WTC11 (cell line): ENCODE measurements at regions not wholly inside any gene's neighbourhood (a gene's known extent, or its start where the extent isn't known, plus 50 kb on each side); places are given as distances from the start of the nearest gene placed in this dataset.

Experiments used
- ATAC-seq: fragments of 200-7000 bp; cut with Tn5 transposase; 2 replicates; pipeline ENCODE4 v1.10.0; 2021; ENCODE audit warnings: mild to moderate bottlenecking, moderate library complexity
- CTCF ChIA-PET: fragments of 300-600 bp; sonication (Branson Sonifier 250); formaldehyde crosslinking; loops from one replicate; lab custom pipeline; 2021; ENCODE audit warnings: antibody characterized with exemption; lab: Charles Lee
- POLR2A ChIA-PET: fragments of 350-600 bp; sonication (Branson Sonifier 250); formaldehyde crosslinking; loops from one replicate; lab custom pipeline; 2021; ENCODE audit warnings: antibody characterized with exemption; lab: Charles Lee
- DNase-seq: peaks from one replicate; pipeline ENCODE4 v3.0.0; 2021; ENCODE audit warnings: low spot score
- H3K27ac Mint-ChIP-seq: 2 replicates; pipeline ENCODE4 v1.8.0; 2021; ENCODE audit warnings: mixed read lengths
- H3K27me3 Mint-ChIP-seq: 2 replicates; pipeline ENCODE4 v1.8.0; 2021; ENCODE audit warnings: low read depth, mild to moderate bottlenecking, moderate library complexity, mixed read lengths
- H3K36me3 Mint-ChIP-seq: 2 replicates; pipeline ENCODE4 v1.8.0; 2021; ENCODE audit warnings: mixed read lengths
- H3K4me1 Mint-ChIP-seq: 2 replicates; pipeline ENCODE4 v1.8.0; 2022; ENCODE audit warnings: mixed read lengths
- H3K4me3 Mint-ChIP-seq: 2 replicates; pipeline ENCODE4 v1.8.0; 2021; ENCODE audit warnings: mild to moderate bottlenecking, moderate library complexity, mixed read lengths
- H3K9me3 Mint-ChIP-seq: 2 replicates; pipeline ENCODE4 v1.8.0; 2021; ENCODE audit warnings: mixed read lengths
- CBFB ChIP-seq: sonication (generic); formaldehyde crosslinking; IDR thresholded peaks from 2 replicates; pipeline ENCODE4 v1.8.1; 2022; ENCODE audit warnings: mild to moderate bottlenecking, low read depth, missing genetic modification reagents
- CREB1 ChIP-seq: sonication (generic); formaldehyde crosslinking; IDR thresholded peaks from 2 replicates; pipeline ENCODE4 v1.8.0; 2023; ENCODE audit warnings: mild to moderate bottlenecking, missing genetic modification reagents
- FOXK1 ChIP-seq: sonication (generic); formaldehyde crosslinking; IDR thresholded peaks from 2 replicates; pipeline ENCODE4 v1.8.0; 2022; ENCODE audit warnings: mild to moderate bottlenecking, moderate library complexity, missing genetic modification reagents
- MXD4 ChIP-seq: fragments of 250-450 bp; sonication (Bioruptor Pico); IDR thresholded peaks from 2 replicates; pipeline ENCODE4 v1.8.0; 2021; ENCODE audit warnings: mild to moderate bottlenecking, moderate library complexity, borderline replicate concordance
- NFYB ChIP-seq: sonication (generic); formaldehyde crosslinking; conservative IDR thresholded peaks from 2 replicates; pipeline ENCODE4 v1.8.0; 2022; ENCODE audit warnings: low read depth, missing genetic modification reagents
- NR3C1 ChIP-seq: sonication (generic); formaldehyde crosslinking; conservative IDR thresholded peaks from 2 replicates; pipeline ENCODE4 v1.8.1; 2023; ENCODE audit warnings: low read depth, mild to moderate bottlenecking, missing genetic modification reagents
- SP1 ChIP-seq: sonication (generic); formaldehyde crosslinking; conservative IDR thresholded peaks from 2 replicates; pipeline ENCODE4 v1.8.1; 2022; ENCODE audit warnings: missing genetic modification reagents
- TCF7 ChIP-seq: sonication (generic); formaldehyde crosslinking; IDR thresholded peaks from 2 replicates; pipeline ENCODE4 v1.8.0; 2022; ENCODE audit warnings: mild to moderate bottlenecking, low read depth, missing genetic modification reagents, moderate library complexity
- ZNF416 ChIP-seq: fragments of 250-450 bp; sonication (Bioruptor Pico); IDR thresholded peaks from 2 replicates; pipeline ENCODE4 v1.9.0; 2021; ENCODE audit warnings: mild to moderate bottlenecking, inconsistent platforms
- TF ChIP-seq, protein P1 (sequence below): sonication (generic); formaldehyde crosslinking; conservative IDR thresholded peaks from 2 replicates; pipeline ENCODE4 v1.8.1; 2022; ENCODE audit warnings: mild to moderate bottlenecking, missing genetic modification reagents
- TF ChIP-seq, protein P2 (sequence below): sonication (generic); formaldehyde crosslinking; IDR thresholded peaks from 2 replicates; pipeline ENCODE4 v1.8.0; 2022; ENCODE audit warnings: mild to moderate bottlenecking, missing genetic modification reagents
- TF ChIP-seq, protein P3 (sequence below): sonication (generic); formaldehyde crosslinking; IDR thresholded peaks from 2 replicates; pipeline ENCODE4 v1.8.1; 2023; ENCODE audit warnings: mild to moderate bottlenecking, missing genetic modification reagents, borderline replicate concordance
- TF ChIP-seq, protein P4 (sequence below): fragments of 250-450 bp; sonication (Bioruptor Pico); conservative IDR thresholded peaks from 2 replicates; pipeline ENCODE4 v1.9.0; 2021; ENCODE audit warnings: mild to moderate bottlenecking
- TF ChIP-seq, protein P5 (sequence below): fragments of 200-600 bp; IDR thresholded peaks from 2 replicates; pipeline ENCODE4 v1.8.0; 2022; ENCODE audit warnings: antibody characterized with exemption

DNA sequence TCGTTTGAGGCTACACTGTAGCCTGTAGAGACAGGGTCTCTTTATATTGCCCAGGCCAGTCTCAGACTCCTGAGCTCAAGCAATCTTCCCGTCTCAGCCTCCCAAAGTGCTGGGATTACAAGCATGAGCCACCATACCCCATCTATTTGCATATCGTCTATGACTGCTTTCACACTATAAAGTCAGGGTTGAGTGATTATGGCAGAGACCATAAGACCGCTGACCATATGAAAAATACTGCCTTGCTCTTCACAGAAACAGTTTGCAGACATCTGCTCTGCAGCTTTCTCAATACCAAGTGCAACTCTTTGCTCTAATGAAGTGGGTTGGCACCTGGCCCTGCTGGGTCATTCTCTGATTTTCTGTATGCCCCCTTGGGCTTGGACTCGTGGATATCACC, 79.5 kb upstream of the PAK5 start (continued):
- TF ChIP-seq, protein P1, sequence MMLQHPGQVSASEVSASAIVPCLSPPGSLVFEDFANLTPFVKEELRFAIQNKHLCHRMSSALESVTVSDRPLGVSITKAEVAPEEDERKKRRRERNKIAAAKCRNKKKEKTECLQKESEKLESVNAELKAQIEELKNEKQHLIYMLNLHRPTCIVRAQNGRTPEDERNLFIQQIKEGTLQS (CRISPR knock-in tag), result no peak
- TF ChIP-seq CBFB, result no peak
- no peak for TF ChIP-seq NFYB
- no peak for TF ChIP-seq TCF7
- no peak for TF ChIP-seq ZNF416 (CRISPR knock-in tag)

DNA sequence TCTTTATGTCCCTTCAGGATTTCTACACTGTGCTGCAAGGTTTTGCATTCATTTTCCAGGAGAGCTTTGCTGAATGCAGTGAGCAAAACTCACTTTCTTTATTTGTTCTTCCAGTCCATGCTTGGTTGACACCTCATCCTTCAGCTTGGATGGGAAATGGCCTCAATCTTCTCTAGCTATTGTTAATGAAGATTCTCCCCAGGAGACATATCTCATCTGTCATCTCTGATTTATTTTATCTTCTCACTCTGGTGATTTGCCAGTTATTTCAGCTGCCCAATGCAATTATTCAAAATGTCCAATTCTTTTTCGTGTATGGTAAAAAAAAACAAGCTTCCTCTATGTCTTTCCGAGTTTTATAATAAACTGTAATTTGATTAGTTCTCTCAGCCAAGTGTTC, 77.9 kb upstream of the PAK5 start:
- CTCF ChIA-PET, result interaction anchor here (2.1 to 4.1 kb wide), 2 partner anchors 13 to 299 kb away, joined by 7 to 18 read pairs; no protein-coding TSS in a partner anchor
- Mint-ChIP-seq H3K27me3 (no peaks in the 10 kb centered on the region; the same call in 1 of the 2 replicates), H3K27ac (no peak overlapping the region), H3K9me3 (no peaks in the 10 kb centered on the region), H3K4me1 (no peaks in the 10 kb centered on the region), H3K36me3 (no peaks in the 10 kb centered on the region), H3K4me3 (no peak overlapping the region)
- ATAC-seq (no peak), DNase-seq (no peak)
- POLR2A ChIA-PET, result no interaction called here
- TF ChIP-seq, protein P2, sequence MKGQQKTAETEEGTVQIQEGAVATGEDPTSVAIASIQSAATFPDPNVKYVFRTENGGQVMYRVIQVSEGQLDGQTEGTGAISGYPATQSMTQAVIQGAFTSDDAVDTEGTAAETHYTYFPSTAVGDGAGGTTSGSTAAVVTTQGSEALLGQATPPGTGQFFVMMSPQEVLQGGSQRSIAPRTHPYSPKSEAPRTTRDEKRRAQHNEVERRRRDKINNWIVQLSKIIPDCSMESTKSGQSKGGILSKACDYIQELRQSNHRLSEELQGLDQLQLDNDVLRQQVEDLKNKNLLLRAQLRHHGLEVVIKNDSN (CRISPR knock-in tag), result no peak
- TF ChIP-seq SP1 (CRISPR knock-in tag) (no peak), CREB1 (CRISPR knock-in tag) (no peak), FOXK1 (CRISPR knock-in tag) (no peak), NR3C1 (CRISPR knock-in tag) (no peak)
- TF ChIP-seq, protein P3, sequence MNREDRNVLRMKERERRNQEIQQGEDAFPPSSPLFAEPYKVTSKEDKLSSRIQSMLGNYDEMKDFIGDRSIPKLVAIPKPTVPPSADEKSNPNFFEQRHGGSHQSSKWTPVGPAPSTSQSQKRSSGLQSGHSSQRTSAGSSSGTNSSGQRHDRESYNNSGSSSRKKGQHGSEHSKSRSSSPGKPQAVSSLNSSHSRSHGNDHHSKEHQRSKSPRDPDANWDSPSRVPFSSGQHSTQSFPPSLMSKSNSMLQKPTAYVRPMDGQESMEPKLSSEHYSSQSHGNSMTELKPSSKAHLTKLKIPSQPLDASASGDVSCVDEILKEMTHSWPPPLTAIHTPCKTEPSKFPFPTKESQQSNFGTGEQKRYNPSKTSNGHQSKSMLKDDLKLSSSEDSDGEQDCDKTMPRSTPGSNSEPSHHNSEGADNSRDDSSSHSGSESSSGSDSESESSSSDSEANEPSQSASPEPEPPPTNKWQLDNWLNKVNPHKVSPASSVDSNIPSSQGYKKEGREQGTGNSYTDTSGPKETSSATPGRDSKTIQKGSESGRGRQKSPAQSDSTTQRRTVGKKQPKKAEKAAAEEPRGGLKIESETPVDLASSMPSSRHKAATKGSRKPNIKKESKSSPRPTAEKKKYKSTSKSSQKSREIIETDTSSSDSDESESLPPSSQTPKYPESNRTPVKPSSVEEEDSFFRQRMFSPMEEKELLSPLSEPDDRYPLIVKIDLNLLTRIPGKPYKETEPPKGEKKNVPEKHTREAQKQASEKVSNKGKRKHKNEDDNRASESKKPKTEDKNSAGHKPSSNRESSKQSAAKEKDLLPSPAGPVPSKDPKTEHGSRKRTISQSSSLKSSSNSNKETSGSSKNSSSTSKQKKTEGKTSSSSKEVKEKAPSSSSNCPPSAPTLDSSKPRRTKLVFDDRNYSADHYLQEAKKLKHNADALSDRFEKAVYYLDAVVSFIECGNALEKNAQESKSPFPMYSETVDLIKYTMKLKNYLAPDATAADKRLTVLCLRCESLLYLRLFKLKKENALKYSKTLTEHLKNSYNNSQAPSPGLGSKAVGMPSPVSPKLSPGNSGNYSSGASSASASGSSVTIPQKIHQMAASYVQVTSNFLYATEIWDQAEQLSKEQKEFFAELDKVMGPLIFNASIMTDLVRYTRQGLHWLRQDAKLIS, result no peak
- TF ChIP-seq, protein P4, sequence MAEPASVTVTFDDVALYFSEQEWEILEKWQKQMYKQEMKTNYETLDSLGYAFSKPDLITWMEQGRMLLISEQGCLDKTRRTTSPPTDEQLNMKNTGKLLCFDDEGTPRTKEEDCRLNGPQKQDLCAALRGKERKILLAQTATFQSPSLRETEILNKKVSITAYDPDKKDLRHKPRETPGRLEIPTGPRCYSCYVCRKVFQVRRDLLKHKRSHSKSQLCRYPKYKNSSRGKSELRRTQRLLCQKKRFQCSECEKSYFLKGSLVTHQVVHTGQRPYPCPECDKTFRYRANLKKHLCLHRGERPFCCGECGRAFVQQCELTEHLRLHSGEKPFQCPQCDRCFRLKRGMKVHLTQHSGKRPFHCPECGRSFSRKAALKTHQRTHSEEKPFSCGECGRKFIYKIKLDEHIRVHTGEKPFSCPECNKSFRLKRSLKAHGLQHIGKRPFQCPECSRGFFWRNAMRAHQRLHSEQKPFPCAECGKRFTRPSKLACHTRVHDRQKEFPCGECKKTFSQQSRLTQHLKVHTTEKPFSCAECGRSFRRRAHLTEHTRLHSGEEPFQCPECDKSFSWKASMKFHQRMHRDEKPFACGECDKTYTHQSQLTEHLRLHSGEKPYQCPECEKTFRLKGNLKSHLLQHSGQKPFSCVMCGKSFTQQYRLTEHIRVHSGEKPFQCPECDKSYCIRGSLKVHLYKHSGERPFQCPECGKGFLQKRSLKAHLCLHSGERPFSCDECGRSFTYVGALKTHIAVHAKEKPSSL (CRISPR knock-in tag), result no peak

DNA sequence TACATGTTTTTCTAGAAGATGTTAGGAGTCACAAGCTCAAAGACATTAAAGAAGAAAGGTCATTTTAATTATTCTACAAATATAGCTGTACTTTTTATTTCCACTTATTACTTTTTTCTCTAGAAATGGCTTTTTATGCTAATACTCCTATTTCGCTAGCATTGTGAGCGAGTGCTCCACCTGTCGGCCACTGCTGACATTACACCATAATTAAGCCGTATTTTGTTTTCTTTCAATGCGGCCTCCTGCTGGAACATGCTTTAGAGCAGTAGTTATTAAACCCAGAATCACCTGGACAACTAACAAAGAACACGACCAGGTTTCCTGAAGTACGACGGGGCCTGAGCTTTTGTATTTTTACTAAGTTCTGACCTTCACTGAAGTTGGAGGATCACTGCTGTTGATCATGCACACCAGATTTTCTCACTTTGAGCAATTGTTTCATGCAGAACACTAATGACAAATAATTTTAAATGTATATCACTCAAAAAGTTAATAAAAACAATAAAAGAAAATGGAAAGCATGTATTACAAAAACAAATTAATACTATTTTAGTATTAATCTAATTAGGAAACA, 74.1 kb upstream of the PAK5 start:
- Mint-ChIP-seq H3K27me3 (no peaks in the 10 kb centered on the region; the same call in none of the 2 replicates), H3K4me3 (no peak overlapping the region), H3K27ac (no peak overlapping the region), H3K36me3 (no peaks in the 10 kb centered on the region), H3K9me3 (no peaks in the 10 kb centered on the region), H3K4me1 (no peaks in the 10 kb centered on the region)
- DNase-seq (peak; percentile 43), ATAC-seq (peak; percentile 48; the same call in 1 of the 2 replicates)
- TF ChIP-seq MXD4 (CRISPR knock-in tag), result no peak
- TF ChIP-seq, protein P5, sequence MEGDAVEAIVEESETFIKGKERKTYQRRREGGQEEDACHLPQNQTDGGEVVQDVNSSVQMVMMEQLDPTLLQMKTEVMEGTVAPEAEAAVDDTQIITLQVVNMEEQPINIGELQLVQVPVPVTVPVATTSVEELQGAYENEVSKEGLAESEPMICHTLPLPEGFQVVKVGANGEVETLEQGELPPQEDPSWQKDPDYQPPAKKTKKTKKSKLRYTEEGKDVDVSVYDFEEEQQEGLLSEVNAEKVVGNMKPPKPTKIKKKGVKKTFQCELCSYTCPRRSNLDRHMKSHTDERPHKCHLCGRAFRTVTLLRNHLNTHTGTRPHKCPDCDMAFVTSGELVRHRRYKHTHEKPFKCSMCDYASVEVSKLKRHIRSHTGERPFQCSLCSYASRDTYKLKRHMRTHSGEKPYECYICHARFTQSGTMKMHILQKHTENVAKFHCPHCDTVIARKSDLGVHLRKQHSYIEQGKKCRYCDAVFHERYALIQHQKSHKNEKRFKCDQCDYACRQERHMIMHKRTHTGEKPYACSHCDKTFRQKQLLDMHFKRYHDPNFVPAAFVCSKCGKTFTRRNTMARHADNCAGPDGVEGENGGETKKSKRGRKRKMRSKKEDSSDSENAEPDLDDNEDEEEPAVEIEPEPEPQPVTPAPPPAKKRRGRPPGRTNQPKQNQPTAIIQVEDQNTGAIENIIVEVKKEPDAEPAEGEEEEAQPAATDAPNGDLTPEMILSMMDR, result peak; percentile 66; the same call in 1 of the 2 replicates
- ChIA-PET POLR2A (no interaction called here), CTCF (interaction anchor here (0.7 to 3.8 kb wide), 4 partner anchors 9 to 296 kb away, joined by 3 to 20 read pairs (median 11); no protein-coding TSS in a partner anchor)
